ENCODE measurements at regions not wholly inside any gene's neighbourhood (a gene's known extent, or its start where the extent isn't known, plus 50 kb on each side); places are given as distances from the start of the nearest gene placed in this dataset.

DNA sequence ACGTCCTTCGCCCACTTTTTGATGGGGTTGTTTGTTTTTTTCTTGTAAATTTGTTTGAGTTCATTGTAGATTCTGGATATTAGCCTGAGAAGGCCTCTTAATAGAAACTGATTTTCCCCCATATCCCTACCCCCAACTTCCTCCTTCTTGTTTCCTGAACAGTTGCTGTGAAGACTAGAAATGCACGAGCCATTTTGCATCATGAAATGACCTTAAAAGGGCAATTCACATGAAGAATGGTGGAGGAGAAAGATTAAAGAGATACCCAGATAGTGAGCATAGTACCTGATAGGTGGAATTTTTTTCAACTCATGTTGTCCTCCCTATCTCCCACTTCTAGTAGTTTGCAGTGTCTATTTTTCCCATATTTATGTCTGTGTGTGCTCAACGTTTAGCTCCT is 55.2 kb upstream of the KCNH8 start:
- Histone ChIP-seq H2BK20ac (ENCODE audit: low read depth, low read length) (no peak overlapping the region), H2BK120ac (ENCODE audit: low read depth, low read length) (no peak overlapping the region), H2BK5ac (ENCODE audit: low read depth, low read length, poor library complexity, severe bottlenecking) (no peak overlapping the region), H3K14ac (replicated peaks; ENCODE audit: low read depth, low read length) (no peak overlapping the region), H4K8ac (ENCODE audit: low read depth in 2 of 2, low read length in 2 of 2) (no peak overlapping the region), H3K18ac (ENCODE audit: low read depth, low read length) (no peak overlapping the region), H2AFZ (replicated peaks; ENCODE audit: low read length, poor library complexity) (no peak overlapping the region), H4K5ac (ENCODE audit: low read depth, low read length) (no peak overlapping the region), H2AK5ac (ENCODE audit: low read depth, low read length) (no peak overlapping the region), H3K36me3 (ENCODE audit: control insufficient read depth, insufficient read depth, low read length) (no peaks in the 10 kb centered on the region), H3K79me1 (ENCODE audit: low read depth in 1 of 2, low read length in 2 of 2) (no peaks in the 10 kb centered on the region), H3K9ac (ENCODE audit: low read depth, low read length) (no peak overlapping the region), H3K9me3 (ENCODE audit: control insufficient read depth, insufficient read depth, low read length) (peaks cover 3% of the 10 kb centered on the region; the same call in 1 of the 2 replicates), H3K4me3 (ENCODE audit: insufficient read depth, low read depth, low read length) (no peak overlapping the region), H3K27me3 (ENCODE audit: control insufficient read depth, insufficient read depth, low read length) (no peaks in the 10 kb centered on the region), H4K20me1 (ENCODE audit: insufficient read depth, low read length) (no peaks in the 10 kb centered on the region), H3K4ac (ENCODE audit: low read depth, low read length) (no peak overlapping the region), H3K23ac (ENCODE audit: low read depth, low read length) (no peak overlapping the region), H2BK15ac (ENCODE audit: low read depth, low read length) (no peak overlapping the region), H3K56ac (ENCODE audit: extremely low read depth, insufficient read depth, low read length) (no peak overlapping the region), H2AK9ac (replicated peaks; ENCODE audit: low read depth, low read length, poor library complexity) (no peak overlapping the region), H4K91ac (ENCODE audit: insufficient read depth, low read depth, low read length) (no peak overlapping the region), H3K27ac (ENCODE audit: insufficient read depth, low read length) (no peak overlapping the region), H3K4me1 (ENCODE audit: control insufficient read depth, insufficient read depth, low read length) (no peaks in the 10 kb centered on the region), H3K4me2 (ENCODE audit: low read depth, low read length) (no peak overlapping the region), H3K9me1 (ENCODE audit: insufficient read depth, low read length) (no peaks in the 10 kb centered on the region)
- no peak for ATAC-seq (ENCODE audit: low read depth)
- TF ChIP-seq POLR2A (IDR thresholded peaks at IDR 0.05; ENCODE audit: low read depth, low read length) (no peak), NFE2L2 (IDR thresholded peaks at IDR 0.05; ENCODE audit: low read depth, low read length) (no peak)
- POLR2A ChIA-PET (ENCODE audit: unreplicated experiment): no interaction called here
- WGBS, 2 experiments (ENCODE audit: extremely low coverage in 2 of 2, insufficient read length in 1 of 2): no CpG with 5 or more reads among the region's 4 CpGs
- CTCF ChIA-PET: no interaction called here
- intact Hi-C loops (cut with micrococcal nuclease): no loop called here
- no TSS peak for BruUV-seq (replicated peaks)
- DNase-seq: no peak
- dilution Hi-C loops (cut with HindIII; ENCODE audit: low sequenced_read_pairs, unreplicated experiment): no loop called here
- in situ Hi-C loops (cut with MboI; ENCODE audit: low sequenced_read_pairs): no loop called here
